GM23338 (cell line): ENCODE measurements at regions not wholly inside any gene's neighbourhood (a gene's known extent, or its start where the extent isn't known, plus 50 kb on each side); places are given as distances from the start of the nearest gene placed in this dataset.

Experiments
- CREB1 ChIP-seq: fragments of 250-450 bp; sonication (Bioruptor Pico); IDR thresholded peaks from 2 replicates; pipeline ENCODE4 v1.5.0; 2020; ENCODE audit warnings: low read depth, mild to moderate bottlenecking, moderate library complexity
- CTCF ChIP-seq, 2 experiments: fragments of 200-600 bp in 1 of 2; sonication (generic) in 1 of 2; conservative IDR thresholded peaks; 2 replicates each; pipeline versions ENCODE4 v1.5.1 to v1.6.1; 2016 to 2017; ENCODE audit warnings: antibody characterized with exemption in 2 of 2, low read depth in 2 of 2, mild to moderate bottlenecking in 2 of 2, moderate library complexity in 1 of 2
- EZH2 ChIP-seq: fragments of 200-600 bp; sonication (generic); IDR thresholded peaks from one replicate; pipeline ENCODE4 v1.8.0; 2017; ENCODE audit warnings: antibody characterized with exemption, mild to moderate bottlenecking, low read depth; ENCODE audit not compliant: unreplicated experiment
- EZH2phosphoT487 ChIP-seq: fragments of 200-600 bp; sonication (generic); IDR thresholded peaks from one replicate; pipeline ENCODE4 v1.8.1; 2018; ENCODE audit warnings: antibody characterized with exemption; ENCODE audit not compliant: unreplicated experiment
- JUNB ChIP-seq: IDR thresholded peaks from one replicate; pipeline ENCODE4 v1.6.1; 2016; ENCODE audit warnings: antibody characterized with exemption; ENCODE audit not compliant: unreplicated experiment
- POLR2AphosphoS5 ChIP-seq: IDR thresholded peaks from 2 replicates; pipeline ENCODE4 v1.6.1; 2016; ENCODE audit warnings: antibody characterized with exemption, low read depth
- REST ChIP-seq: IDR thresholded peaks from one replicate; pipeline ENCODE4 v1.6.1; 2018; ENCODE audit warnings: antibody characterized with exemption; ENCODE audit not compliant: unreplicated experiment
- STAT1 ChIP-seq: IDR thresholded peaks from one replicate; pipeline ENCODE4 v1.6.1; 2016; ENCODE audit warnings: antibody characterized with exemption; ENCODE audit not compliant: unreplicated experiment
- ZNF114 ChIP-seq: fragments of 250-450 bp; sonication (Bioruptor Pico); IDR thresholded peaks from 2 replicates; pipeline ENCODE4 v1.5.0; 2020; ENCODE audit warnings: mild to moderate bottlenecking, moderate library complexity
- ZNF331 ChIP-seq: fragments of 250-450 bp; sonication (Bioruptor Pico); IDR thresholded peaks from 2 replicates; pipeline ENCODE4 v1.5.0; 2020; ENCODE audit warnings: low read depth, mild to moderate bottlenecking, moderate library complexity

GRCh38 chr20:60473211-60473610 is 515.0 kb downstream of the CDH26 start:
- TF ChIP-seq CTCF (conservative IDR thresholded peaks at IDR 0.05; ENCODE audit: low read depth in 2 of 2) (0 out of 4 replicates have a peak, but pooled peaks of 1 of the 2 experiments have one; percentile 13), EZH2 (no peak), JUNB (no peak), REST (no peak), POLR2AphosphoS5 (no peak), EZH2phosphoT487 (no peak), CREB1 (CRISPR knock-in tag) (no peak), ZNF331 (CRISPR knock-in tag) (no peak), ZNF114 (CRISPR knock-in tag) (no peak), STAT1 (no peak)
